CD14-positive monocyte (primary cell): ENCODE measurements at regions not wholly inside any gene's neighbourhood (a gene's known extent, or its start where the extent isn't known, plus 50 kb on each side); places are given as distances from the start of the nearest gene placed in this dataset.

Experiments
- DNase-seq, 3 donors: peaks; one replicate each; pipeline ENCODE4 v3.0.0-alpha.2; 2011 to 2022
- H2AFZ ChIP-seq: 2 replicates; pipeline ENCODE4 v1.6.0; 2012; ENCODE audit warnings: mild to moderate bottlenecking, low read depth, low read length, inconsistent platforms; ENCODE audit not compliant: insufficient read depth, poor library complexity, severe bottlenecking
- H3K27ac ChIP-seq, 2 donors: 1 replicate in 1 of 2; 2 replicates in 1 of 2; pipeline ENCODE4 v1.5.1; 2012 to 2013; ENCODE audit warnings: low read length in 2 of 2, control low read depth in 1 of 2, inconsistent platforms in 1 of 2, low read depth in 1 of 2, mild to moderate bottlenecking in 1 of 2
- H3K27me3 ChIP-seq, 2 donors: one replicate each; pipeline versions ENCODE4 v1.6.0 to v1.6.1; 2011 to 2013; ENCODE audit warnings: low read length in 2 of 2; ENCODE audit not compliant: control insufficient read depth in 2 of 2, insufficient read depth in 2 of 2
- H3K36me3 ChIP-seq, 2 donors: replicated peaks in 1 of 2; 1 replicate in 1 of 2; 2 replicates in 1 of 2; pipeline versions ENCODE4 v1.5.1 to v1.6.1; 2012 to 2013; ENCODE audit warnings: low read length in 2 of 2, control low read depth in 1 of 2, inconsistent platforms in 1 of 2, mild to moderate bottlenecking in 1 of 2; ENCODE audit not compliant: insufficient read depth in 2 of 2, control insufficient read depth in 1 of 2
- H3K4me1 ChIP-seq, 2 donors: 1 replicate in 1 of 2; 2 replicates in 1 of 2; pipeline versions ENCODE4 v1.5.1 to v1.6.1; 2012 to 2013; ENCODE audit warnings: low read length in 2 of 2, control low read depth in 1 of 2, inconsistent platforms in 1 of 2, mild to moderate bottlenecking in 1 of 2, moderate library complexity in 1 of 2; ENCODE audit not compliant: insufficient read depth in 2 of 2, control insufficient read depth in 1 of 2
- H3K4me2 ChIP-seq: replicated peaks from 2 replicates; pipeline ENCODE3; 2012; ENCODE audit warnings: low read length, moderate library complexity, mild to moderate bottlenecking; ENCODE audit not compliant: poor library complexity, severe bottlenecking; ENCODE audit errors: extremely low read depth
- H3K4me3 ChIP-seq, 3 experiments: fragments of 200-600 bp in 1 of 3; sonication (generic) in 1 of 3; replicated peaks in 1 of 3; 1 replicate in 2 of 3; 2 replicates in 1 of 3; pipeline ENCODE4 v1.5.1; 2011 to 2013; ENCODE audit warnings: low read length in 3 of 3, mild to moderate bottlenecking in 3 of 3, control low read depth in 2 of 3, low read depth in 2 of 3, inconsistent platforms in 1 of 3, moderate library complexity in 1 of 3
- H3K79me2 ChIP-seq: 2 replicates; pipeline ENCODE4 v1.6.0; 2012; ENCODE audit warnings: mild to moderate bottlenecking, control low read depth, inconsistent platforms, low read length, moderate library complexity; ENCODE audit not compliant: insufficient read depth
- H3K9ac ChIP-seq: 2 replicates; pipeline ENCODE4 v1.6.0; 2017; ENCODE audit warnings: low read length, mild to moderate bottlenecking; ENCODE audit not compliant: insufficient read depth, poor library complexity, severe bottlenecking
- H3K9me3 ChIP-seq, 2 donors: replicated peaks in 1 of 2; 1 replicate in 1 of 2; 2 replicates in 1 of 2; pipeline versions ENCODE4 v1.5.1 to v1.6.1; 2012 to 2013; ENCODE audit warnings: low read length in 2 of 2, control low read depth in 1 of 2; ENCODE audit not compliant: control insufficient read depth in 1 of 2, insufficient read depth in 1 of 2
- H4K20me1 ChIP-seq: 2 replicates; pipeline ENCODE4 v1.6.0; 2012; ENCODE audit warnings: mild to moderate bottlenecking, low read length, control low read depth, moderate library complexity; ENCODE audit not compliant: insufficient read depth
- H3K27ac Mint-ChIP-seq, 7 donors: one replicate each; pipeline ENCODE4 v1.8.0; 2020; ENCODE audit warnings: mild to moderate bottlenecking in 7 of 7, mixed read lengths in 7 of 7, moderate library complexity in 6 of 7, inconsistent platforms in 2 of 7
- H3K27me3 Mint-ChIP-seq, 3 donors: one replicate each; pipeline ENCODE4 v1.8.0; 2021 to 2022; ENCODE audit warnings: low read depth in 3 of 3, mild to moderate bottlenecking in 3 of 3, mixed read lengths in 3 of 3, moderate library complexity in 3 of 3, inconsistent platforms in 1 of 3
- H3K36me3 Mint-ChIP-seq, 2 donors: one replicate each; pipeline ENCODE4 v1.8.0; 2020; ENCODE audit warnings: mixed read lengths in 2 of 2, inconsistent platforms in 1 of 2, mild to moderate bottlenecking in 1 of 2
- H3K4me1 Mint-ChIP-seq: one replicate; pipeline ENCODE4 v1.8.0; 2020; ENCODE audit warnings: mild to moderate bottlenecking, mixed read lengths
- H3K4me3 Mint-ChIP-seq, 2 donors: one replicate each; pipeline ENCODE4 v1.8.0; 2020; ENCODE audit warnings: mild to moderate bottlenecking in 2 of 2, mixed read lengths in 2 of 2, moderate library complexity in 1 of 2
- H3K9me3 Mint-ChIP-seq, 7 donors: one replicate each; pipeline ENCODE4 v1.8.0; 2020 to 2022; ENCODE audit warnings: mixed read lengths in 7 of 7, mild to moderate bottlenecking in 6 of 7, moderate library complexity in 6 of 7, inconsistent platforms in 2 of 7
- CTCF ChIP-seq: fragments of 200-600 bp; IDR thresholded peaks from one replicate; pipeline ENCODE4 v1.8.0; 2022; ENCODE audit warnings: antibody characterized with exemption, mild to moderate bottlenecking
- WGBS: methylation state at CpG from one replicate; pipeline ENCODE4 v1.1.5; 2013; ENCODE audit warnings: missing lambda C conversion rate; ENCODE audit not compliant: insufficient coverage; 5-methylcytosine and 5-hydroxymethylcytosine counted together
- intact Hi-C, 2 donors: fragments of 100-400 bp; cut with micrococcal nuclease; formaldehyde crosslinking; loops; one replicate each; pipeline versions ENCODE4 v1.15.0 to v1.15.1; 2023

GRCh38 chr4:148893095-148893494 is 450.9 kb upstream of the NR3C2 start:
- Mint-ChIP-seq H3K4me3 (no peak overlapping the region), H3K27ac (no peak overlapping the region), H3K9me3 (peaks cover 0 to 16% (median 7%) of the 10 kb centered on the region in 7 donors), H3K27me3 (no peaks in the 10 kb centered on the region), H3K4me1 (no peaks in the 10 kb centered on the region), H3K36me3 (no peaks in the 10 kb centered on the region)
- Histone ChIP-seq H3K27ac (no peak overlapping the region), H3K4me1 (no peaks in the 10 kb centered on the region), H3K9ac (no peak overlapping the region), H3K27me3 (no peaks in the 10 kb centered on the region), H3K36me3 (no peaks in the 10 kb centered on the region), H2AFZ (no peak overlapping the region), H3K4me3 (no peak overlapping the region), H3K4me2 (no peak overlapping the region), H3K79me2 (no peaks in the 10 kb centered on the region), H3K9me3 (peaks cover 10 to 15% of the 10 kb centered on the region in 2 donors), H4K20me1 (no peaks in the 10 kb centered on the region)
- intact Hi-C loops, result no loop called here
- TF ChIP-seq CTCF, result no peak
- DNase-seq, result no peak
- WGBS, result 83% methylated on average over 2 of the region's 3 CpGs

- no peaks in the 10 kb centered on the region for H3K79me2 ChIP-seq
- H3K4me2 ChIP-seq, result no peak overlapping the region
- DNase-seq, result no peak
- H3K27me3 ChIP-seq, result no peaks in the 10 kb centered on the region
- H3K27ac Mint-ChIP-seq, result no peak overlapping the region
- H3K4me3 Mint-ChIP-seq, result no peak overlapping the region
- H3K27ac ChIP-seq, result no peak overlapping the region
- no peak overlapping the region for H2AFZ ChIP-seq
- WGBS, result 100% methylated on average over 1 of the region's 3 CpGs
- H3K9ac ChIP-seq, result no peak overlapping the region
- no peaks in the 10 kb centered on the region for H3K36me3 ChIP-seq
- peaks cover 0 to 12% (median 2%) of the 10 kb centered on the region in 7 donors for H3K9me3 Mint-ChIP-seq
- no peaks in the 10 kb centered on the region for H3K4me1 ChIP-seq
- H3K4me3 ChIP-seq, result no peak overlapping the region
- no peaks in the 10 kb centered on the region for H3K36me3 Mint-ChIP-seq
- peaks cover 0 to 10% of the 10 kb centered on the region in 2 donors for H3K9me3 ChIP-seq
- intact Hi-C loops, result no loop called here
- TF ChIP-seq CTCF, result no peak
- H4K20me1 ChIP-seq, result no peaks in the 10 kb centered on the region
- no peaks in the 10 kb centered on the region for H3K4me1 Mint-ChIP-seq
- H3K27me3 Mint-ChIP-seq, result peaks cover 0 to 1% (median 0%) of the 10 kb centered on the region in 3 donors
Measured at GRCh38 chr4:148883891-148884290, 441.7 kb upstream of the NR3C2 start.
